Nephron progenitor cell (in vitro differentiated cells): ENCODE measurements at regions not wholly inside any gene's neighbourhood (a gene's known extent, or its start where the extent isn't known, plus 50 kb on each side); places are given as distances from the start of the nearest gene placed in this dataset.

Source experiments
- DNase-seq: peaks from one replicate; pipeline ENCODE4 v3.0.0; 2021
- H3K27ac Mint-ChIP-seq: 2 replicates; pipeline ENCODE4 v1.8.0; 2021; ENCODE audit warnings: mild to moderate bottlenecking, moderate library complexity, mixed read lengths
- H3K27me3 Mint-ChIP-seq: 2 replicates; pipeline ENCODE4 v1.8.0; 2021; ENCODE audit warnings: mild to moderate bottlenecking, low read depth, mixed read lengths; ENCODE audit not compliant: poor library complexity
- H3K36me3 Mint-ChIP-seq: 2 replicates; pipeline ENCODE4 v1.8.0; 2021; ENCODE audit warnings: low read depth, mixed read lengths
- H3K4me1 Mint-ChIP-seq: 2 replicates; pipeline ENCODE4 v1.8.0; 2021; ENCODE audit warnings: mixed read lengths
- H3K4me3 Mint-ChIP-seq: 2 replicates; pipeline ENCODE4 v1.8.0; 2021; ENCODE audit warnings: mild to moderate bottlenecking, moderate library complexity, mixed read lengths
- H3K9me3 Mint-ChIP-seq: 2 replicates; pipeline ENCODE4 v1.8.0; 2021; ENCODE audit warnings: mild to moderate bottlenecking, moderate library complexity, mixed read lengths
- CTCF ChIP-seq: fragments of 200-600 bp; sonication (generic); IDR thresholded peaks from 2 replicates; pipeline ENCODE4 v1.5.0; 2021; ENCODE audit warnings: antibody characterized with exemption

DNA sequence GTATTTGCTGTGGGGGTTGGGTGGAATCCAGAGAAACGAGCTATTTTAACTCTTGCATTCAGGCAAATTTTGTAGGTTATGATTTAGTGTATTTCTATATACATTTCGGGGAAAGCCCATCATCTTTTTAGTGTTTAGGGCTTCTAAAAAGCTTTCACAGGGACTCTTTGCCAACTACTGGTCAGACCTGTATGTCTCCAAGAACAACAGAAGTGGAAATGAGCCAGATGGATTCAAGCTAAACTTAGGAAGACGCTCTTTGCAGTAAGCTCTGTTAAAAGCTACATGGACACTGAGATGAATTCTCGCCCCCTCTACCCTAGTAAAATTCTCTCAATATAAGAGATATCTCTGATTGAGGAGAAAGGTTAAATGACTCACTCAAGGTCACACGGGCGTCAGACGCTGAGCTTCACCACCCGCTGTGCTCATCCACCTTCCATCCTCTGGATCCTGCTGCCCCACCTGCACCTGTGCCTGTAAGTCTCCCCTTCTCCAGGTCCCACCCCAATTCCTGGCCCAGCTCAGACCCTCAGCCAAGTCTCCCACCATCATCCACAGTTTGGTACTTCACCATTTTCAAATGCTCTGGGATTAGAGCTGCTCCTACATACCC, 85.6 kb downstream of the MARCHF4 start:
- peak overlapping the region; percentile 37 for H3K27ac Mint-ChIP-seq
- no peak for TF ChIP-seq CTCF
- no peaks in the 10 kb centered on the region for H3K9me3 Mint-ChIP-seq
- peaks cover 56% of the 10 kb centered on the region for H3K4me1 Mint-ChIP-seq
- DNase-seq = no peak
- peaks cover 12% of the 10 kb centered on the region for H3K27me3 Mint-ChIP-seq
- no peak overlapping the region for H3K4me3 Mint-ChIP-seq
- H3K36me3 Mint-ChIP-seq = no peaks in the 10 kb centered on the region

DNA sequence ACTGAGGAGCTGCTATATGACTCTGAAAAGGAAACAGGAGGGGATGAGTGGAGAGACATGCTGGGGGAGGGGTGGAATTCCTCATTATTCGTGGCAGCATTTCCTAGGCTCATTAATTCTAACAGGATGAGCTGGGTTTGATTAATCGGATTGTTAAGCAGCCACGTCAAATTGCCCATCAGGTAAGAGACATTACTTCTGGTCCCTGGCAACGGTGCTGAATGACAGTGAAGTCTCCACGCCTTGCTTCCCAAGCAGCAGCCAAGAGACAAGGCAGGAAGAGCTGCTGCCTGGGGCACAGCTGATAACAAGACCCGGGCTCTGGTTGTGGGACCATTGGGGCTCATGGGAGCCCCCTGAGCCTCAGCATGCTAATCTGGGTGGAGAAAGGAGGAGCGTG, 86.6 kb downstream of the MARCHF4 start:
- Mint-ChIP-seq H3K27ac (no peak overlapping the region), H3K4me3 (no peak overlapping the region), H3K36me3 (no peaks in the 10 kb centered on the region), H3K9me3 (no peaks in the 10 kb centered on the region), H3K27me3 (peaks cover 12% of the 10 kb centered on the region), H3K4me1 (peaks cover 66% of the 10 kb centered on the region)
- TF ChIP-seq CTCF = no peak
- DNase-seq = no peak

DNA sequence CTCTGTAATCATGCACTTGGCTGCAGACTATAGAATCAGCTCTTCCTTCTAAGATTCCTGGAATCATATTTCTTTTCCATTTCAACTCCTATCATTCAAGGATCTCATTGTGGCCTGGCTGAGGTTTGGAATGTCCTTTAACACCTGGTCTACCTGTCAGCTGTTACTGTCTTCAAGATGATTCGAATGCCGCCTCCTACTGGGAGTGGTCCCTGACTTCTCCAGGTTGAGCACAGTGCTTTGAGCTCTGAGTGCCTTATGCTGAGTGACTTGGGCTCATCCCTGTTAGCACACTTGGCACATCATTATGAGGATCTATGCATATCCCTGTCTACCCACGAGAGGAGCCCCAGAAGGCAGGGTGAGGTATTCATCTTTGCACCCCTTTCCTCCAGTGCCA, 87.6 kb downstream of the MARCHF4 start:
- Mint-ChIP-seq H3K9me3 (no peaks in the 10 kb centered on the region), H3K36me3 (no peaks in the 10 kb centered on the region), H3K4me1 (peaks cover 67% of the 10 kb centered on the region), H3K27me3 (peaks cover 12% of the 10 kb centered on the region), H3K27ac (no peak overlapping the region), H3K4me3 (no peak overlapping the region)
- TF ChIP-seq CTCF = no peak
- no peak for DNase-seq

GRCh38 chr2:216283038-216283900, 89.0 kb downstream of the MARCHF4 start:
- no peaks in the 10 kb centered on the region for H3K9me3 Mint-ChIP-seq
- peaks cover 69% of the 10 kb centered on the region for H3K4me1 Mint-ChIP-seq
- no peak overlapping the region for H3K27ac Mint-ChIP-seq
- H3K27me3 Mint-ChIP-seq = peaks cover 12% of the 10 kb centered on the region
- peak; percentile 65 for DNase-seq
- H3K4me3 Mint-ChIP-seq = no peak overlapping the region
- TF ChIP-seq CTCF = peak; percentile 42
- H3K36me3 Mint-ChIP-seq = no peaks in the 10 kb centered on the region

DNA sequence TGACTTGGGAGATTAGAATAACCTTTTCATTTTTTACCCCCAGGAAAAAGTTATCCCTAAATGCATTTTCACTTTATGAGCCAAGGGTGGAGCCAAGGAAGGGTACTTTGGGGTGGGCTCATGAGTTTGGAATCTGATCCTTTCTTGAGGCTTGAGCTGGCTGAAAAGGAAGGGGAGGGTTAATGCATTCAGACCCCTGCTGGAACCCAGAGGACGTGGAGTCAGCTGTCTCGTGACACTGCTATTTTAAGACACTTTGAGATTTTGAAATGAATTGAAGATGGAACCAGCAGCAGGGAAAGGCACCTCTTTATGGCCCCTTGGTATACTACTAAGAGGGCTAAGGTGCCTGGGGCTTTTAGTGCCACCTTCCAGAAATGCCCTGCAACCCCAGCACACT, 90.4 kb downstream of the MARCHF4 start:
- DNase-seq = no peak
- H3K27ac Mint-ChIP-seq = no peak overlapping the region
- H3K36me3 Mint-ChIP-seq = no peaks in the 10 kb centered on the region
- peaks cover 58% of the 10 kb centered on the region for H3K4me1 Mint-ChIP-seq
- peaks cover 15% of the 10 kb centered on the region for H3K27me3 Mint-ChIP-seq
- no peak for TF ChIP-seq CTCF
- H3K9me3 Mint-ChIP-seq = no peaks in the 10 kb centered on the region
- H3K4me3 Mint-ChIP-seq = no peak overlapping the region
